Right lobe of liver (tissue), 4 donors: ENCODE measurements at regions not wholly inside any gene's neighbourhood (a gene's known extent, or its start where the extent isn't known, plus 50 kb on each side); places are given as distances from the start of the nearest gene placed in this dataset.

Source experiments
- CTCF ChIP-seq, 4 donors: fragments of 200-600 bp in 3 of 4; fragments of 450-650 bp in 1 of 4; IDR thresholded peaks; one replicate each; pipeline versions ENCODE4 v1.5.1 to v1.8.0; 2016 to 2022; ENCODE audit warnings: antibody characterized with exemption in 4 of 4, mild to moderate bottlenecking in 2 of 4
- POLR2A ChIP-seq: fragments of 450-650 bp; IDR thresholded peaks from one replicate; pipeline ENCODE4 v1.6.1; 2017; ENCODE audit warnings: antibody characterized with exemption, mild to moderate bottlenecking
- donor health status: DM: no; HTN: no; CAD: no.
- donor health status: DM: no; HTN: no; CAD: no.
- donor health status: DM: no; HTN: yes; CAD: no.

- no peak for TF ChIP-seq CTCF (IDR thresholded peaks at IDR 0.05)
- no peak for TF ChIP-seq POLR2A
Measured at GRCh38 chr5:26828294-26828693, 210.1 kb downstream of the CDH9 start.
